ENCODE measurements at regions not wholly inside any gene's neighbourhood (a gene's known extent, or its start where the extent isn't known, plus 50 kb on each side); places are given as distances from the start of the nearest gene placed in this dataset.

- H3K4me2 ChIP-seq: no peak overlapping the region
- ChIA-PET CTCF (interaction anchor here (0.6 kb wide), 1 partner anchor 62 kb away, joined by 3 read pairs; no protein-coding TSS in a partner anchor), POLR2A (no interaction called here)
- FAIRE-seq: no peak
- no peak overlapping the region for H3K4me3 ChIP-seq
- WGBS (ENCODE audit: missing lambda C conversion rate): 9% methylated on average over 3 of the region's 3 CpGs
- no peak for TF ChIP-seq PHF8 (IDR thresholded peaks at IDR 0.05; ENCODE audit: borderline replicate concordance, low read depth)
- TF ChIP-seq HOXB5 (CRISPR knock-in tag; IDR thresholded peaks at IDR 0.05): no peak
- no peak for TF ChIP-seq ZC3H11A (IDR thresholded peaks at IDR 0.05)
- TF ChIP-seq MAX (IDR thresholded peaks at IDR 0.05): no peak
- TF ChIP-seq HEYL (CRISPR knock-in tag; IDR thresholded peaks at IDR 0.05): no peak
- no peak for TF ChIP-seq E2F6 (IDR thresholded peaks at IDR 0.05; ENCODE audit: borderline replicate concordance, low read depth)
- TF ChIP-seq, protein P1, sequence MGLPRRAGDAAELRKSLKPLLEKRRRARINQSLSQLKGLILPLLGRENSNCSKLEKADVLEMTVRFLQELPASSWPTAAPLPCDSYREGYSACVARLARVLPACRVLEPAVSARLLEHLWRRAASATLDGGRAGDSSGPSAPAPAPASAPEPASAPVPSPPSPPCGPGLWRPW (IDR thresholded peaks at IDR 0.05): no peak
- no peak for TF ChIP-seq MAZ (IDR thresholded peaks at IDR 0.05; ENCODE audit: borderline replicate concordance, low read depth, low read length)
- no peak overlapping the region for H3K27ac ChIP-seq
- H3K4me1 ChIP-seq: peaks cover 10% of the 10 kb centered on the region; the same call in 2 of the 3 replicates
- no peak for DNase-seq (ENCODE audit: low read depth in 1 of 2, low spot score in 1 of 2)
- no peak for ATAC-seq
- H3K9me3 ChIP-seq: no peaks in the 10 kb centered on the region
Measured at GRCh38 chr3:184489268-184489841, 72.2 kb upstream of the EPHB3 start.

GRCh38 chr3:184491011-184491576 is 70.5 kb upstream of the EPHB3 start:
- FAIRE-seq: no peak
- CTCF ChIA-PET: interaction anchor here (0.9 to 1.5 kb wide), 3 partner anchors 22 to 119 kb away, joined by 3 to 6 read pairs (median 4); no protein-coding TSS in a partner anchor
- TF ChIP-seq HEYL (CRISPR knock-in tag; IDR thresholded peaks at IDR 0.05): no peak
- no peak for TF ChIP-seq RARB (CRISPR knock-in tag; IDR thresholded peaks at IDR 0.05)
- TF ChIP-seq EHMT2 (IDR thresholded peaks at IDR 0.05; ENCODE audit: low read depth): no peak
- TF ChIP-seq, protein P2, sequence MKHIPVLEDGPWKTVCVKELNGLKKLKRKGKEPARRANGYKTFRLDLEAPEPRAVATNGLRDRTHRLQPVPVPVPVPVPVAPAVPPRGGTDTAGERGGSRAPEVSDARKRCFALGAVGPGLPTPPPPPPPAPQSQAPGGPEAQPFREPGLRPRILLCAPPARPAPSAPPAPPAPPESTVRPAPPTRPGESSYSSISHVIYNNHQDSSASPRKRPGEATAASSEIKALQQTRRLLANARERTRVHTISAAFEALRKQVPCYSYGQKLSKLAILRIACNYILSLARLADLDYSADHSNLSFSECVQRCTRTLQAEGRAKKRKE (CRISPR knock-in tag; IDR thresholded peaks at IDR 0.05; ENCODE audit: low read depth): no peak
- no peak for TF ChIP-seq GATA3 (IDR thresholded peaks at IDR 0.05; ENCODE audit: borderline replicate concordance)
- TF ChIP-seq RAD21 (conservative IDR thresholded peaks at IDR 0.05 in 1 of 2, IDR thresholded peaks at IDR 0.05 in 1 of 2): no peak
- no peak for TF ChIP-seq TP53 (CRISPR knock-in tag; IDR thresholded peaks at IDR 0.05)
- no peak for TF ChIP-seq SREBF2 (IDR thresholded peaks at IDR 0.05)
- TF ChIP-seq MAFK (IDR thresholded peaks at IDR 0.05; ENCODE audit: partially characterized antibody): no peak
- TF ChIP-seq CEBPB (IDR thresholded peaks at IDR 0.05): no peak
- TF ChIP-seq SMC3 (IDR thresholded peaks at IDR 0.05): no peak
- peak in 1 of 2 experiments; percentile 29 for DNase-seq (ENCODE audit: low read depth in 1 of 2, low spot score in 1 of 2)
- Histone ChIP-seq H3K4me3 (peak overlapping the region; percentile 25; the same call in 1 of the 3 replicates), H3K9me3 (no peaks in the 10 kb centered on the region), H3K4me2 (peak overlapping the region; percentile 69), H3K27ac (no peak overlapping the region), H3K4me1 (peaks cover 10% of the 10 kb centered on the region; the same call in 2 of the 3 replicates)
- ATAC-seq: peak; percentile 34 to 66; a peak in 4 of 6 replicates
- POLR2A ChIA-PET: no interaction called here
- 8% methylated on average over 13 of the region's 31 CpGs for WGBS (ENCODE audit: missing lambda C conversion rate)

DNA sequence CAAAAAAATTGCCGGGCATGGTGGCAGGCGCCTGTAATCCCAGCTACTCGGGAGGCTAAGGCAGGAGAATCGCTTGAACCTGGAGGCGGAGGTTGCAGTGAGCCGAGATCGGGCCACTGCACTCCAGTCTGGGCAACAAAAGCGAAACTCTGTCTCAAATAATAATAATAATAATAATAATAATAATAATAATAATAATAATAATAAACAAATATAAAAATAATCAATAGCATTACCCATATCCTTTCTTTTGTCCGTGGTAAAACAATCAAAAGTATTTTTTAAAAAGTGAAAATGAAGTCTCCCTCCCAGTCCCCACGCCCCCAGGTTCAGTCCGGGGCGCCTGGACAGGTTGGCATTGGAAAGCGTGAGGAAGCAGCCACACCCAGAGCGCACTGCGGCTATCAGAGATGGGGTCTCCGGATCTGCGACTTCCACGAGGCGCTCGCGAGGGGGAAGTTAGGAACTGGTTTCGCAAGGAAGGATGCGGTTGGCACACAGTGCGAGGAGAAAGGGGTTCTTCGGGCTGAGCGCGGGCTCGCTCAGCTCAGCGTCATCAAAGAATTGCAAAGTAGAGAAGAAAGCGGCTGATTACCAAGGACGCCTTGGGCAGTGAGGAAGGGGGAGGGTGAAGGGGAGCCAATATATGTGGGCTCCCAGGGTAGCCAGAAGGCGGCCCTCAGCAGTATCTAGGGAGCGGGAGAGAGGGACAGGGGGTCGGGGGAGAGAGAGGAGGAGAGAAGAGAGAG is 69.5 kb upstream of the EPHB3 start:
- ATAC-seq (no peak), FAIRE-seq (no peak), DNase-seq (ENCODE audit: low read depth in 1 of 2, low spot score in 1 of 2) (no peak)
- WGBS (ENCODE audit: missing lambda C conversion rate): 25% methylated on average over 33 of the region's 34 CpGs
- Histone ChIP-seq H3K9me3 (no peaks in the 10 kb centered on the region), H3K4me2 (peak overlapping the region; percentile 69), H3K4me3 (peak overlapping the region; percentile 25; the same call in 1 of the 3 replicates), H3K4me1 (peaks cover 10% of the 10 kb centered on the region; the same call in 2 of the 3 replicates), H3K27ac (no peak overlapping the region)
- ChIA-PET POLR2A (no interaction called here), CTCF (no interaction called here)
- no peak for TF ChIP-seq FOSB (CRISPR knock-in tag; IDR thresholded peaks at IDR 0.05)
- TF ChIP-seq, protein P3, sequence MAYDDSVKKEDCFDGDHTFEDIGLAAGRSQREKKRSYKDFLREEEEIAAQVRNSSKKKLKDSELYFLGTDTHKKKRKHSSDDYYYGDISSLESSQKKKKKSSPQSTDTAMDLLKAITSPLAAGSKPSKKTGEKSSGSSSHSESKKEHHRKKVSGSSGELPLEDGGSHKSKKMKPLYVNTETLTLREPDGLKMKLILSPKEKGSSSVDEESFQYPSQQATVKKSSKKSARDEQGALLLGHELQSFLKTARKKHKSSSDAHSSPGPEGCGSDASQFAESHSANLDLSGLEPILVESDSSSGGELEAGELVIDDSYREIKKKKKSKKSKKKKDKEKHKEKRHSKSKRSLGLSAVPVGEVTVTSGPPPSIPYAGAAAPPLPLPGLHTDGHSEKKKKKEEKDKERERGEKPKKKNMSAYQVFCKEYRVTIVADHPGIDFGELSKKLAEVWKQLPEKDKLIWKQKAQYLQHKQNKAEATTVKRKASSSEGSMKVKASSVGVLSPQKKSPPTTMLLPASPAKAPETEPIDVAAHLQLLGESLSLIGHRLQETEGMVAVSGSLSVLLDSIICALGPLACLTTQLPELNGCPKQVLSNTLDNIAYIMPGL (CRISPR knock-in tag; IDR thresholded peaks at IDR 0.05; ENCODE audit: borderline replicate concordance): no peak
- no peak for TF ChIP-seq HDAC2 (IDR thresholded peaks at IDR 0.05)
- TF ChIP-seq RAD21 (conservative IDR thresholded peaks at IDR 0.05 in 1 of 2, IDR thresholded peaks at IDR 0.05 in 1 of 2): no peak
- TF ChIP-seq NR3C1 (IDR thresholded peaks at IDR 0.05): no peak
- TF ChIP-seq POLR2A (IDR thresholded peaks at IDR 0.05; ENCODE audit: low read length): no peak
- TF ChIP-seq ZFP36 (IDR thresholded peaks at IDR 0.05; ENCODE audit: borderline replicate concordance, partially characterized antibody): no peak
- TF ChIP-seq BCL3 (IDR thresholded peaks at IDR 0.05): no peak
